Hepatocyte (in vitro differentiated cells): ENCODE measurements at regions not wholly inside any gene's neighbourhood (a gene's known extent, or its start where the extent isn't known, plus 50 kb on each side); places are given as distances from the start of the nearest gene placed in this dataset.
"Not testable (repeated sequence)": the region's sequence is repeated elsewhere in the genome, so short reads cannot be mapped to it uniquely, and the experiment has no call there.

Source experiments
- DNase-seq: peaks from one replicate; pipeline ENCODE4 v3.0.0-alpha.2; 2016; ENCODE audit warnings: low spot score
- H2AFZ ChIP-seq: fragments of 200-600 bp; sonication (generic); 2 replicates; pipeline ENCODE4 v1.6.0; 2016; ENCODE audit warnings: antibody characterized with exemption, mild to moderate bottlenecking
- H3K27ac ChIP-seq: fragments of 200-600 bp; sonication (generic); 2 replicates; pipeline ENCODE4 v1.5.1; 2016; ENCODE audit warnings: mild to moderate bottlenecking
- H3K27me3 ChIP-seq: fragments of 200-600 bp; sonication (generic); 2 replicates; pipeline ENCODE4 v1.6.1; 2016
- H3K36me3 ChIP-seq: fragments of 200-600 bp; sonication (generic); replicated peaks from 2 replicates; pipeline ENCODE4 v1.5.1; 2016; ENCODE audit warnings: low read depth; ENCODE audit not compliant: insufficient read depth
- H3K4me1 ChIP-seq: fragments of 200-600 bp; sonication (generic); 2 replicates; pipeline ENCODE4 v1.5.1; 2016; ENCODE audit warnings: mild to moderate bottlenecking, moderate library complexity; ENCODE audit not compliant: insufficient read depth
- H3K4me2 ChIP-seq: fragments of 200-600 bp; sonication (generic); 2 replicates; pipeline ENCODE4 v1.6.0; 2016
- H3K4me3 ChIP-seq: fragments of 200-600 bp; sonication (generic); 2 replicates; pipeline ENCODE4 v1.5.1; 2016; ENCODE audit warnings: mild to moderate bottlenecking
- H3K79me2 ChIP-seq: fragments of 200-600 bp; sonication (generic); 2 replicates; pipeline ENCODE4 v1.6.0; 2017; ENCODE audit warnings: mild to moderate bottlenecking
- H3K9me2 ChIP-seq: fragments of 200-600 bp; sonication (generic); replicated peaks from 2 replicates; pipeline ENCODE4 v1.6.0; 2017; ENCODE audit warnings: mild to moderate bottlenecking; ENCODE audit not compliant: insufficient read depth
- H3K9me3 ChIP-seq: fragments of 200-600 bp; sonication (generic); 2 replicates; pipeline ENCODE4 v1.5.1; 2016; ENCODE audit warnings: low read depth, mild to moderate bottlenecking
- H4K20me1 ChIP-seq: fragments of 200-600 bp; sonication (generic); 2 replicates; pipeline ENCODE4 v1.6.0; 2016; ENCODE audit warnings: mild to moderate bottlenecking; ENCODE audit not compliant: insufficient read depth, poor library complexity, severe bottlenecking
- EZH2 ChIP-seq: fragments of 200-600 bp; sonication (generic); IDR thresholded peaks from 2 replicates; pipeline ENCODE4 v1.6.1; 2016; ENCODE audit warnings: antibody characterized with exemption, mild to moderate bottlenecking, borderline replicate concordance
- EZH2phosphoT487 ChIP-seq: fragments of 200-600 bp; sonication (generic); IDR thresholded peaks from one replicate; pipeline ENCODE4 v1.6.1; 2018; ENCODE audit warnings: antibody characterized with exemption, mild to moderate bottlenecking, low read depth, moderate library complexity; ENCODE audit not compliant: unreplicated experiment, severe bottlenecking
- WGBS: methylation state at CpG from one replicate; pipeline ENCODE4 v1.1.6; 2016; ENCODE audit warnings: low lambda C conversion rate; ENCODE audit errors: missing lambda C conversion rate; 5-methylcytosine and 5-hydroxymethylcytosine counted together
- TF ChIP-seq, protein P1 (sequence below): fragments of 200-600 bp; sonication (generic); IDR thresholded peaks from 2 replicates; pipeline ENCODE4 v1.5.1; 2016; ENCODE audit warnings: antibody characterized with exemption, mild to moderate bottlenecking; ENCODE audit not compliant: poor library complexity

DNA sequence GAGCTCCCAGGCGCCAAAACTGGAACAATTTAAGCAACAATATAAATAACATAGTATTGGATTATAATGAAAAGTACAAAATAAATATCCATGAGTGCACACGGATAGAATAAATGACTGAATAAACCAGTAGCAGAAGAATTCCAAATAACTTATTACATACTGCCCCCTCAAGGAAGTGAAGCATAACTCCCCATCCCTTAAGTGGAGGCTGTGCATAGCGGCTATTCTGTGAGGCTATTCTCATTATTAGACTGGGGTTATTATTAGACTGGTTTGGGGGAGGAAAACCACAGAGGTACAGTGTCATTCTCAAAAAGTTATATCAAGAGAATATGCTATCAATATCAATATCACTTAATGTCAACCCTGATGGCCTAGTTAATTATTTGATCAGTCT lies 94.4 kb upstream of the SIRPA start:
- H3K9me2 ChIP-seq, result no peaks in the 10 kb centered on the region
- H4K20me1 ChIP-seq, result no peaks in the 10 kb centered on the region
- no peak overlapping the region for H3K4me3 ChIP-seq
- no peaks in the 10 kb centered on the region for H3K9me3 ChIP-seq
- no peak overlapping the region for H3K27ac ChIP-seq
- H2AFZ ChIP-seq, result no peak overlapping the region
- no peak for TF ChIP-seq EZH2phosphoT487
- TF ChIP-seq, protein P1, sequence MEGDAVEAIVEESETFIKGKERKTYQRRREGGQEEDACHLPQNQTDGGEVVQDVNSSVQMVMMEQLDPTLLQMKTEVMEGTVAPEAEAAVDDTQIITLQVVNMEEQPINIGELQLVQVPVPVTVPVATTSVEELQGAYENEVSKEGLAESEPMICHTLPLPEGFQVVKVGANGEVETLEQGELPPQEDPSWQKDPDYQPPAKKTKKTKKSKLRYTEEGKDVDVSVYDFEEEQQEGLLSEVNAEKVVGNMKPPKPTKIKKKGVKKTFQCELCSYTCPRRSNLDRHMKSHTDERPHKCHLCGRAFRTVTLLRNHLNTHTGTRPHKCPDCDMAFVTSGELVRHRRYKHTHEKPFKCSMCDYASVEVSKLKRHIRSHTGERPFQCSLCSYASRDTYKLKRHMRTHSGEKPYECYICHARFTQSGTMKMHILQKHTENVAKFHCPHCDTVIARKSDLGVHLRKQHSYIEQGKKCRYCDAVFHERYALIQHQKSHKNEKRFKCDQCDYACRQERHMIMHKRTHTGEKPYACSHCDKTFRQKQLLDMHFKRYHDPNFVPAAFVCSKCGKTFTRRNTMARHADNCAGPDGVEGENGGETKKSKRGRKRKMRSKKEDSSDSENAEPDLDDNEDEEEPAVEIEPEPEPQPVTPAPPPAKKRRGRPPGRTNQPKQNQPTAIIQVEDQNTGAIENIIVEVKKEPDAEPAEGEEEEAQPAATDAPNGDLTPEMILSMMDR, result peak; percentile 40
- no peak overlapping the region for H3K4me2 ChIP-seq
- peaks cover 17% of the 10 kb centered on the region for H3K27me3 ChIP-seq
- no peak for DNase-seq
- no peaks in the 10 kb centered on the region for H3K36me3 ChIP-seq
- H3K79me2 ChIP-seq, result no peaks in the 10 kb centered on the region
- WGBS, result 43% methylated on average over 3 of the region's 3 CpGs
- H3K4me1 ChIP-seq, result no peaks in the 10 kb centered on the region

DNA sequence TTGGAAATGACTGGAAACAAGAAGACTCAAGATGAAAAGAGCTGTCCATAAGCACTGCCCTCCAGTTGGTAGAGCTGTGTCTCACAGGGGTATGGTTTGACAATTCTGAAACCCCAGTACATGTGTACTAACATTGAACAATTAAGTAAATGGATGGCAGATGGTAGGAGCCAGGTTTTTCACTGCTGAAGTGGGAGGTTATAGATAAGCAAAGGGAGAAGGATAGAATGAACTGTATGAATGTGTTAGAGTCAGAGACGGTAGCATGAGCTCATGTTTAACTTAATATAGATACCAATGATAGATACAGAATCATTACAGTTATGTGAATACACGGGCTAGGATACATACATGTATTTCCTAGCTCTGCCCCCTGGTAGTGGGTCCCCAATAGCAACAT lies 95.0 kb upstream of the SIRPA start:
- Histone ChIP-seq H4K20me1 (no peaks in the 10 kb centered on the region), H3K36me3 (no peaks in the 10 kb centered on the region), H3K4me1 (no peaks in the 10 kb centered on the region), H3K4me3 (no peak overlapping the region), H3K4me2 (no peak overlapping the region), H3K27ac (no peak overlapping the region), H3K27me3 (peaks cover 17% of the 10 kb centered on the region), H2AFZ (no peak overlapping the region), H3K79me2 (no peaks in the 10 kb centered on the region), H3K9me3 (no peaks in the 10 kb centered on the region), H3K9me2 (no peaks in the 10 kb centered on the region)
- 89% methylated on average over 2 of the region's 2 CpGs for WGBS
- no peak for DNase-seq
- TF ChIP-seq, protein P1, result no peak
- TF ChIP-seq EZH2 (no peak), EZH2phosphoT487 (no peak)

- H2AFZ ChIP-seq, H3K9me3 ChIP-seq, H4K20me1 ChIP-seq, H3K79me2 ChIP-seq, H3K4me2 ChIP-seq, H3K27ac ChIP-seq, H3K36me3 ChIP-seq, H3K4me1 ChIP-seq, H3K4me3 ChIP-seq, DNase-seq, H3K9me2 ChIP-seq: not testable (repeated sequence)
- peaks cover 16% of the 10 kb centered on the region for H3K27me3 ChIP-seq
- 94% methylated on average over 14 of the region's 14 CpGs for WGBS
These were observed 95.5 kb upstream of the SIRPA start for GRCh38 chr20:1799746-1800145.

GRCh38 chr20:1798982-1799381 lies 96.2 kb upstream of the SIRPA start:
- no peaks in the 10 kb centered on the region for H3K36me3 ChIP-seq
- H3K9me3 ChIP-seq, result no peaks in the 10 kb centered on the region
- H4K20me1 ChIP-seq, result no peaks in the 10 kb centered on the region
- no peaks in the 10 kb centered on the region for H3K4me1 ChIP-seq
- H3K27ac ChIP-seq, result no peak overlapping the region
- 63% methylated on average over 2 of the region's 2 CpGs for WGBS
- no peak overlapping the region for H3K4me2 ChIP-seq
- DNase-seq, result no peak
- no peak overlapping the region for H3K4me3 ChIP-seq
- no peak overlapping the region for H2AFZ ChIP-seq
- peaks cover 15% of the 10 kb centered on the region for H3K27me3 ChIP-seq
- no peak for TF ChIP-seq EZH2phosphoT487
- no peak for TF ChIP-seq EZH2
- TF ChIP-seq, protein P1, result no peak
- no peaks in the 10 kb centered on the region for H3K9me2 ChIP-seq
- H3K79me2 ChIP-seq, result no peaks in the 10 kb centered on the region
